ENCODE measurements at regions not wholly inside any gene's neighbourhood (a gene's known extent, or its start where the extent isn't known, plus 50 kb on each side); places are given as distances from the start of the nearest gene placed in this dataset.
"Not testable (repeated sequence)": the region's sequence is repeated elsewhere in the genome, so short reads cannot be mapped to it uniquely, and the experiment has no call there.

DNA sequence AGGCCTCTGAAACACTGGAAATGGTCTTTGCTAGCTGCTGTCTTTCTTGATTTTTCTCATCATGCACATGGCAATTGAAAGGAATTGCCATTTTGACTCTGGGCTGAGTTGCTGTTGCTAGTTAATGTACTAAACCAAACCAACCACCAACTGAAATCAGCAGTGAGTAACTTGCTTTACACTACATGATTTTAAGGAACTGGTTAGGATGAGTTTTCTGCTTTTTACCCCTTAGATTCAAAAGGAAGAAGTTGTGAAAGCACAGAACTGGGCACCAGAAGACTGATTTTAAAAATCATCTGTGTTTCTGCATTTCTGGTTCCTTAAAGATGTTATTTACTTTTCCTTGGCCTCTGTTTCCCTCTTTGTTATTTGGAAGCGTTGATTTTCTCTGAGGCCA lies 361.9 kb downstream of the HLX start:
- DNase-seq (ENCODE audit: low read depth in 2 of 2, low spot score in 1 of 2): no peak

- no peak for DNase-seq (ENCODE audit: low read depth in 2 of 2, low spot score in 1 of 2)
Measured at GRCh38 chr1:221241592-221241991, 362.3 kb downstream of the HLX start.

DNA sequence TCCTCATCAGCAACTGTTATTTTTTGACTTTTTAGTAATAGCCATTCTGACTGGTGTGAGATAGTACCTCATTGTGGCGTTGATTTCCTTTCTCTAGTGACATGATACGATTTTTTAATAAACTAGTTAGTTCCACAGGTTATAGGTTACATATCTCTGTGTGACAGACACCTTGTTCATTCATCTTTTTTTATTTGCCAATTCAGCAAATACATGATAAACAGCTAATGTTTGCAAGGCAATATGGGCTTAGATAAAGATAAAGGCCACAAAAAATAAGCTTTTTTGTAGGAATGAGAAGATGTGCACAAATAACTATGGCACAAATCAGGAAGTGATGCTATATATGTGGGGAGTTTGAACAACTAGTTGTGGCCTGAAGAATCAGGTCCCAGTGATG lies 366.8 kb downstream of the HLX start:
- no peak for DNase-seq (ENCODE audit: low read depth in 2 of 2, low spot score in 1 of 2)

DNA sequence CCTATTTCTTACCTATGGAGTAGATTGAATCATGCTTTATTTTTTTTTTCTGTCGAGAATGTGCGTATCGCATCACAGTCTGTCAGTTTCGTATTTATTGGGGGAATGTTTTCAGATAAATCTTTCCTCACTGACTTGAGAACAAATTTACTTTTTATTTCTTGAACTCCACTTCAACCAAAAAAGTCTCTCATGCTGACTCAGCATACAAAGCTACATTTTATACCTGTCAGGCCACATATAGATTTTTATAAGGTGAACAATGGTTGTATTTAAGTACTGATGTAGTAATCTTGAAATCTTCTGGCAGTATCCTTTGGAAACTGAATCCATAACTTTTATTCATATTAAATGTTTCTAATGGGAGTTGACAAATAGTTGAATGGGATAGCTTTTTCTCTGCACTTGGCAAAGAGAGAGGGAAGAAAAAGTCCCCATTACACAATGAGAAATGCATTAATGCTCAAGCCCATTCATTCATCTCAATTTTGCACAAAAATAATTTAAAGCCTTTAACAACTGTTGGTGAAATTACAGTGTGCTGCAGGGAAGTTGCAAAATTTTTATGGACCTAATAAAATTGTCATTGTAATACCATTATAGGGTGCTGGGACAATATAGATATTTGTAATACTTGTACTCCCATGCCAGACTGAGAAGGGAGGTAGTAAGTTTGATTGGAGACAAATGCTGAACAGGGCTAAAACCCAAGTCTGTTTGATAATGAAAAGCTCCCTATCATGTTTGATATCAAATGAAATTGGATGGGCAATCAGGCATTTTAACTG lies 367.6 kb downstream of the HLX start:
- DNase-seq (ENCODE audit: low read depth in 2 of 2, low spot score in 1 of 2): no peak

- DNase-seq (ENCODE audit: low read depth in 2 of 2, low spot score in 1 of 2): no peak
Measured at GRCh38 chr1:221251580-221251979, 372.3 kb downstream of the HLX start.

GRCh38 chr1:221254813-221255212 lies 375.6 kb downstream of the HLX start:
- no peak for DNase-seq (ENCODE audit: low read depth in 2 of 2, low spot score in 1 of 2)

DNA sequence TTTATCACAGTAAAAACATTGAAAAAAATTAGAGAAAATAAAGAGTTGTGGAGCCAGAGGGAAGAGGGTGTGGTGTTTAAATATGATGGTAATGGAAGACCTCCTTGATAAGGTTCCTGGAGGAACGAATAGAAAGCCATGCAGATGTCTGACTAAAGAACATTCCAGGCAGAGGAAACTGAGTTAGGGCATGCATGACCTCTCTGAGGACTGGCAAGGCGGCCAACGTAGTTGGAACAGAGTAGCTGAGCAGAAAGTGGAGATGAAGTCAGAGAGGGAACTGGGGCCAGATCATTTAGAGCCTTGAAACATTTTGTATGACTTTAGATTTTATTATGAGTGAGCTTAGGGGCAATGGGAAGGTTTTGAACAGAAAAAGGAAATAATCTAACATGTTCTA lies 377.5 kb downstream of the HLX start:
- no peak for DNase-seq (ENCODE audit: low read depth in 2 of 2, low spot score in 1 of 2)

GRCh38 chr1:221257548-221257947 lies 378.3 kb downstream of the HLX start:
- DNase-seq (ENCODE audit: low read depth in 2 of 2, low spot score in 1 of 2): not testable (repeated sequence)

DNA sequence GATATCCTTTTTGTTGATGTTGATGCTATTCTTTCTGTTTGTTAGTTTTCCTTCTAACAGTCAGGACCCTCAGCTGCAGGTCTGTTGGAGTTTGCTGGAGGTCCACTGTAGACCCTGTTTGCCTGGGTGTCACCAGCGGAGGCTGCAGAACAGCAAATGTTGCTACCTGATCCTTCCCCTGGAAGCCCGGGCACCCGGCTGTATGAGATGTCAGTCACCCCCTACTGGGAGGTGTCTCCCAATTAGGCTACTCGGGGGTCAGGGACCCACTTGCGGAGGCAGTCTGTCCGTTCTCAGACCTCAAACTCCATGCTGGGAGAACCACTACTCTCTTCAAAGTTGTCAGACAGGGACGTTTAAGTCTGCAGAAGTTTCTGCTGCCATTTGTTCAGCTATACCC lies 383.4 kb downstream of the HLX start:
- DNase-seq (ENCODE audit: low read depth in 2 of 2, low spot score in 1 of 2): not testable (repeated sequence)

DNA sequence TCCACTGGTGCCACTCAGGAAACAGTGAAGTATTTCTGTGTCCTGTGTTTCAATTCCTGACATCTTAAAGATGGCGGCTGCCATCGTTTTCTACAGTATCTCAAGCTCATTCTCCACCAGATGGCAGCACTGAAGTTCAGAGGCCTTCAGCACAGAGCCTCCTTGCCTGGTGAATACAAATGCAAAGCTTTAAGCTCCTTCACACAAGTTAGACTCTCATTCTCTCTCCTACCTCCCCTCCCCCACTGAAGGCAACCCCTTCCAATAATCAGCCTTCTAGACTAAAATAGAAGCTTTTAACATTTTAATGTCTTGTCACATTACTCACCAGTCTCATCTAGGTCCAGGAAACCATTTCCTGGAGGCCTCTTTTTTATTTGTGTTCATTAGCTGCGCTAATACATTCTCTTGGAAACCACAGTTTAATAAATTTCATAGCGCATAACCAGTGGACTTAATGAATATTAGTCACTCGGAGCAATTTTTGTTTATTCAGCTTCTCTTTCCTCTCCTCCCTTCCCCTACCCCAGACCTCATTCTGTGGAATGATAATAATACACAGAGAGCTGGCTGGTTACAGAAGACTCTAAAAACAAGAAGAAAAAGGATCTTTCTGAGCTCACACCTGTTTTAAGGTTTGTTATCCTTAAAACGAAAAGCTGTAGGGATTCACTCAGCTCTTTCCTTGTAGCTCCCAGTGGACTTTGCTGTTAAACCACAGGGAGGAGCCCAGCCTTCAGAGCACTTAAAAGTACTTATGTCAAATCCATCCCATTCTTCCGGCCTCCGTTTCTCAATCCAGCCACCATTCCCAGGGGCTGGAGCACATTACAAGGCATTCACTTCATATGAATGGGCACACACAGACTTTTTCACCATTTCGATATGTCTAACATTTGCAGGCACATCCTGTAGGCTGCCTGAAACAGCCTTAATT lies 384.9 kb downstream of the HLX start:
- DNase-seq (ENCODE audit: low read depth in 2 of 2, low spot score in 1 of 2): peak in 1 of 2 donors; percentile 3

GRCh38 chr1:221264848-221265247 lies 385.6 kb downstream of the HLX start:
- DNase-seq (ENCODE audit: low read depth in 2 of 2, low spot score in 1 of 2): no peak

- DNase-seq (ENCODE audit: low read depth in 2 of 2, low spot score in 1 of 2): no peak
Measured at GRCh38 chr1:221268295-221268694, 389.1 kb downstream of the HLX start.

GRCh38 chr1:221271701-221272100 lies 392.5 kb downstream of the HLX start:
- DNase-seq (ENCODE audit: low read depth in 2 of 2, low spot score in 1 of 2): no peak

DNA sequence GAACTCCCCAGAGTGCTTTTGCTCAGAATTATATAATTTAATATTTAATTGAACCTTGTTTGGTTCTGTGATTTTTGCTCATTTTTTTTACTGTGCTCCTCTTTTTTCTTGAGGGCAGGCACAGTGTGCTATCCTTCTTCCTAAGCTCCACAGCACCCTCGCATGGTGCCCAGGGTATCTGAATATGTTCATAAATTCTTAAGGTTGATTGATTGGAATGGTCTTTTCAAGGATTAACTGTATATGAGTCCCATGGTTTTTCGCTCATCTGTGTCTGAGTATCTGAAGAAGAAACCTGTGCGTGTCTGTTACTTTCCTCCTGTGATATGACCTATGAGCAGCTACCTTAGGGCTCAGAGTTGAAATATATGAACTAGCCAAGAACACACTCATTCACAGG lies 393.7 kb downstream of the HLX start:
- no peak for DNase-seq (ENCODE audit: low read depth in 2 of 2, low spot score in 1 of 2)

GRCh38 chr1:221274373-221274772 lies 395.1 kb downstream of the HLX start:
- no peak for DNase-seq (ENCODE audit: low read depth in 2 of 2, low spot score in 1 of 2)

DNA sequence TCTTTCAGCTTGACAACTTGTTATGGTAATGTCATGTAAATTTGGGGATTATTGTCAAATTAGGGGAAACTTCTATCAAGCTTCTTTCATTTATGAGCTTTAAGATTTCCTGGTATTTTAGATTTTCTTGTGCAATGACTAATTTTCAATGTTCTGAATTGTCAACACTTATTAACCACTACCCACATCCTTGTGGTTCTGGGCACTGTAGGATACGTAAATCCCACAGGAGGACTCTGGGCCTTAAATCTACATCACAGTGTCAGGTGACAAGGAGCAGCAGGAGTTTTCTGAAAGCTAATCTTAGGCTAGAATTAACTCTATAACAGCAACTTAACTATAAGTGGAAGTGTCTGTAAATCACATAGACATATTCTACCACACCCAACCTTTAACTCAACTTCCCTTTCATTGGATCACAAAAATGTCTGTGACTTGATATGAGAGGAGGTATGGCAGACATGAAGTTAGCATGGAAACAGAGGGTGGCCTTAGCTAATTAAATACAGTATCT lies 397.7 kb downstream of the HLX start:
- DNase-seq (ENCODE audit: low read depth in 2 of 2, low spot score in 1 of 2): no peak

GRCh38 chr1:221279146-221279545 lies 399.9 kb downstream of the HLX start:
- no peak for DNase-seq (ENCODE audit: low read depth in 2 of 2, low spot score in 1 of 2)

DNA sequence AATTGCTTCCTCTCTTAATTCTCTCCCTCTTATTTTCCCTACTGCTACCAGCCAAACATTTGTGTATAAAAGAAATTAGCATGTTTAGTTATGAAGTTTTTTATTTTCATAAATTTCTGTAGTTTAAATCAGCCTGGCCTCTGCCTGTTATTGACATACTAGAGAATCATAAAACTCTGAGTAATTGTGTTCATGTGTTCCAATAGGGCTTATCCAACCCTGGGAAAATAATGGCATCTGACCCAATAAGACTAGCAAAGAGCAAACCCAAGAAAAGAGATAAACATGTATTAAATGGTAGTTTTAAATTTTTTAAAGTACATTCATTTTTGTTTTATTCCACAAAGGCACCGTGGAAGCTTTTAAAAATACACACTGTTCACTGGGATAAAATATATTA lies 404.3 kb downstream of the HLX start:
- no peak for DNase-seq (ENCODE audit: low read depth in 2 of 2, low spot score in 1 of 2)

- DNase-seq (ENCODE audit: low read depth in 2 of 2, low spot score in 1 of 2): no peak
Measured at GRCh38 chr1:221284028-221284427, 404.8 kb downstream of the HLX start.

- not testable (repeated sequence) for DNase-seq (ENCODE audit: low read depth in 2 of 2, low spot score in 1 of 2)
Measured at GRCh38 chr1:221284991-221285390, 405.7 kb downstream of the HLX start.

GRCh38 chr1:221285458-221286210 lies 406.4 kb downstream of the HLX start:
- DNase-seq (ENCODE audit: low read depth in 2 of 2, low spot score in 1 of 2): not testable (repeated sequence)
